SH-SY5Y (cell line): ENCODE measurements at regions not wholly inside any gene's neighbourhood (a gene's known extent, or its start where the extent isn't known, plus 50 kb on each side); places are given as distances from the start of the nearest gene placed in this dataset.

Experiments used
- GATA2 ChIP-seq: IDR thresholded peaks from 2 replicates; pipeline ENCODE4 v1.6.1; 2011; ENCODE audit warnings: mild to moderate bottlenecking, low read depth, low read length
- GATA3 ChIP-seq: IDR thresholded peaks from 2 replicates; pipeline ENCODE4 v1.6.1; 2011; ENCODE audit warnings: low read depth, mild to moderate bottlenecking, low read length, moderate library complexity

- TF ChIP-seq GATA3: no peak
- no peak for TF ChIP-seq GATA2
These were observed 206.8 kb upstream of the SMLR1 start for GRCh38 chr6:130620338-130620781.

DNA sequence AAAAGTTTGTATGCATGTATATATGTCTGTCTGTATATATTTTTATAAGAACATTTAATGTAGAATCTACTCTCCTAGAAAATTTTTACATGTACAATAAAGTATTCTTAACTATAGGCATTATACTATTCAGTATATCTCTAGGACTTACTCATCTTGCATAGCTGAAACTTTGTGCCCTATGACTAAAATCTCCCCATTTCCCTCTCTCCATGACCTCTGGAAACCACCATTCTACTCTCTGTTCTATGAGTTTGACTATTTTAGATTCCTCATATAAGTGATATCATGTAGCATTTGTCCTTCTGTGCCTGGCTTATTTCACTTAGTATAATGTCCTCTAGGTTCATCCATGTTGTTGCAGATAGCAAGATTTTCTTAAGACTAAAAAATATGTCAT lies 205.1 kb upstream of the SMLR1 start:
- TF ChIP-seq GATA3 (no peak), GATA2 (no peak)

DNA sequence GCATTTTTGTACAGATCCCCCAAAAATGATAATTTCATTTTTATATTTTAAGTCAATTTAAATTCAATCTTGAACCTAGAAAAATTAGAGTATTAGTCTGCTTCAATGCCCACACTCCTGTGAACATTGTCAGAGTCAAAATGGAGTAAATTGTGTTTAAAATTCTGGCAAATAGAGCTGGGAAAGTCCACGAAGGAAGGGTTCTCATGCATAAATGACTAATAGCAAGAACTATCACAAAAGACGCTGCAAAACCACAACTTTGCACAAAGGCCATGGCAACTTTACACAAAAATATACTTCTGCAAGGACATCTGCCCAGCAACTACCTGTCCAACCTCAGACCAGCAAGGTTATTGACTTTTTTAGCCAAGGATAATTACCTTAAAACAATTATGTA lies 203.2 kb upstream of the SMLR1 start:
- TF ChIP-seq GATA3 (no peak), GATA2 (no peak)

DNA sequence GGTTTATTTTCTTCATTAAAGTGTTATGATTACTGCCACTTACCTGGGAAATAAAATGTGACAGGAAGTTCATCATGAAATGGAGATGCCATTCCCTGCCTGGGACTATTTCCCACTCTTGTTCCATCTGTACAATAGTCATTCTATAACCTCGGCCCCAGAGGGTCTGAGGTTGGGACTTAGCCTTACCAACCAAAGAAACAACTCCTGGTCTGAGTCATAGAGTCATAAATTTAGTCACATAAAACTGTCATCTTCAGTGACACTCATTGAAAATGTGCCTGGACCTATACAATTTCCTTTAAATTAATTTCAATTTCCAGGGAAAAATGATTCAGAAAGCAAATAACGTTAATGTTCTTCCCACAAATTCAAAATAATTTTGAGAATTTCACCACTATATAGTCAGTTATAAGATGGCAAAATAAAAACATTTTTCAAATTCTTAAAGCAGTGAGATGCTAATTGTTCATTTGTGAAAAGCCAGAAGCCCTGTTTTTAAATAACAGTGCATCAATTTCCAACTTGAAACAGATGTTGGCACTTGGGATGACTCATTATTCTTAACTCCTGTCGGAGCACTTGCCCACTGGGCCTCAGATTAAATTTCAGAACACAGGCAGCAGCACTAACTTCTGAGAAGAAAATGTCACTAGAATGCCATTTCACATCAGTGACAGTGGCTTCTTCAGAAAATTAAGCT lies 201.2 kb upstream of the SMLR1 start:
- TF ChIP-seq GATA3: no peak
- no peak for TF ChIP-seq GATA2

DNA sequence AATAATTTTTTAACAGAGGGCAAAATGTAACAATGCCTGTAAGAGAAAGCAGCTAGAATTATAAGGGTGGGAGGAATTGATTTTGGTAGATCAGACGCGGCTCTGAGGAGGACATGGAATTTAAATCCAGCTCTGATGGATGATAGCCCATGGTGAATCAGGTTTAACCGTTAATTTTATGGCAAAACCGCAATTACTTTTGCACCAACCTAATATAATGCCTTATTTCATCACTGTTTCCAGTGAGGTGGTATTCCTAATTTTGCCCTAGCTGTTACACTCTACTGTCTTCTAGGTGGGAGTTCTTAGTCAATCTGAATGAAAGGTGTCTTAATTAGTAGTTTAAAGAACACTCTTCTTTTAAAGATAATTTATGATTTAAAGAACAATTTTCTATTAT lies 198.3 kb upstream of the SMLR1 start:
- TF ChIP-seq GATA2 (no peak), GATA3 (no peak)

GRCh38 chr6:130629640-130630039 lies 197.6 kb upstream of the SMLR1 start:
- TF ChIP-seq GATA2: no peak
- TF ChIP-seq GATA3: no peak

GRCh38 chr6:130632277-130632676 lies 194.9 kb upstream of the SMLR1 start:
- TF ChIP-seq GATA2: no peak
- TF ChIP-seq GATA3: no peak

- TF ChIP-seq GATA2 (no peak), GATA3 (no peak)
These were observed 194.3 kb upstream of the SMLR1 start for GRCh38 chr6:130632897-130633296.

DNA sequence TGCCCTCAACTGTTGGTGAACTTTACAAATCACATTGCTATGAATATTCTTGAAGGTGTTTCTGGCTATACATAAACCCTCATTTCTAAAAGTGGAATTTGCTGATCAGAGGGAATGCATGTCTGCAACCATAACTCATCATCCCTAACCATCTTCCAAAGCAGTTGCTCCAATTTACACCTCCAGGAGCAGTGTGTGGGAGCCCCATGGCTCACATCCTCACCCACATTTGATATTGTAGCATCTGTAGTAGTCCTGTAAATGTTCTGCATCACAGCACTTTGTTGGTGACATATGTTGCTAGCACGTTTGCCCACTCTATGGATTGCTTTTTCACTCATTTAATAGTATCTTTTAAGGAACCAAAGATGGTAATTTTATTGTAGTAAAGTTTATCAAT lies 183.8 kb upstream of the SMLR1 start:
- TF ChIP-seq GATA3 (no peak), GATA2 (no peak)

GRCh38 chr6:130644175-130644574 lies 183.0 kb upstream of the SMLR1 start:
- TF ChIP-seq GATA2 (no peak), GATA3 (no peak)

GRCh38 chr6:130647246-130647645 lies 180.0 kb upstream of the SMLR1 start:
- TF ChIP-seq GATA3 (no peak), GATA2 (no peak)

DNA sequence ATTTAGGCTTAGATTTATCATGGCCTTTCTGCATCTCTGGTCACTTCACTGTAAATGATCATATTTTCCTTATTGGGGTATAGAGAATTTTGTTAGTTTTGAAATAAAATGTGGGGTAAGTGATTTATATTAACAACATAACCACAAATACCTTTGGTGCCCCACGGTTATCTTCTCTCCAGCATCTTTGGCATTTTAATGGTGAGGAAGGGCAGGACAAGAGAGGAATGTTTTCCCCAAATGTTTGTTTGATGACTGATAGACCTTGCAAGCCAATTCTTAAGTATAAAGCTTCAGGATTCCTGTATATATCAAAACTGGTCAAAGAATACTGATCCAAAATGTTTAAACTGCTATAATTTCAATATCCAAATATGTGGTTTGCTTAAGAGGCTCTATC lies 171.6 kb upstream of the SMLR1 start:
- TF ChIP-seq GATA3 (no peak), GATA2 (no peak)

- TF ChIP-seq GATA3 (no peak), GATA2 (no peak)
These were observed 166.1 kb upstream of the SMLR1 start for GRCh38 chr6:130661077-130661476.

DNA sequence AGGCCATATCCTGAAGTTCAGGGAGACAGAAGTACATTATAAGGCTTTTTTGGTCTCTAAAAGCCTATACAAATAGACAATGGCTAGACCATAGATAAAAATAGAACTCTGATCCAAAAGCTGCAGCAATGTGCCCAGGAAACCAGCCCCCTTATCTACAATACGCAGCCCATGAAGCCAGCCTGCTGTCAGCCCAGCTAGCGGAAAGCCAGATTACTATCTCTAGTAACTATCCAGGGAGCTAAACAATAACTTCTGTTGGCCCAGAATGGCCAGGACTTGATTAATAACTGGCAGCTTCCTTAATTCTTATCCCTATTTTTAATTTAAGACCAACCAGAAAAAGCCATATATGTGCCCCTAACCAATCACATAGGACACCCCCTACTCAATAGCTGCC lies 160.4 kb upstream of the SMLR1 start:
- TF ChIP-seq GATA2 (peak; percentile 11; the same call in 1 of the 2 replicates), GATA3 (no peak)

GRCh38 chr6:130670142-130670541 lies 157.1 kb upstream of the SMLR1 start:
- TF ChIP-seq GATA2 (no peak), GATA3 (no peak)

GRCh38 chr6:130671119-130671518 lies 156.1 kb upstream of the SMLR1 start:
- TF ChIP-seq GATA2 (no peak), GATA3 (no peak)
